Sigmoid colon (tissue), 6 donors: ENCODE measurements at regions not wholly inside any gene's neighbourhood (a gene's known extent, or its start where the extent isn't known, plus 50 kb on each side); places are given as distances from the start of the nearest gene placed in this dataset.

Experiments used
- DNase-seq: peaks from one replicate; pipeline ENCODE4 v3.0.0-alpha.2; 2019
- H3K27ac ChIP-seq, 4 donors: fragments of 200-600 bp; sonication (generic); one replicate each; pipeline ENCODE4 v1.5.1; 2016 to 2019; ENCODE audit warnings: mild to moderate bottlenecking in 1 of 4
- H3K27me3 ChIP-seq, 3 donors: fragments of 200-600 bp; sonication (generic); one replicate each; pipeline ENCODE4 v1.5.1; 2019; ENCODE audit warnings: mild to moderate bottlenecking in 1 of 3
- H3K36me3 ChIP-seq, 4 donors: fragments of 200-600 bp; sonication (generic); one replicate each; pipeline ENCODE4 v1.5.1; 2016 to 2019
- H3K4me1 ChIP-seq, 4 donors: fragments of 200-600 bp; sonication (generic); one replicate each; pipeline ENCODE4 v1.5.1; 2017 to 2019
- H3K4me3 ChIP-seq, 4 donors: fragments of 200-600 bp; sonication (generic); one replicate each; pipeline ENCODE4 v1.5.1; 2017 to 2019; ENCODE audit warnings: mild to moderate bottlenecking in 2 of 4, moderate library complexity in 1 of 4
- H3K9me3 ChIP-seq, 4 donors: fragments of 200-600 bp in 3 of 4; sonication (generic) in 3 of 4; one replicate each; pipeline versions ENCODE4 v1.5.1 to v1.6.1; 2013 to 2019
- CTCF ChIP-seq, 4 experiments: fragments of 450-650 bp in 3 of 4; fragments of 200-600 bp in 1 of 4; IDR thresholded peaks; one replicate each; pipeline ENCODE4 v1.5.1; 2016 to 2019; ENCODE audit warnings: antibody characterized with exemption in 4 of 4, mild to moderate bottlenecking in 3 of 4, moderate library complexity in 2 of 4
- EP300 ChIP-seq, 4 donors: sonication (generic); formaldehyde crosslinking; IDR thresholded peaks; one replicate each; pipeline ENCODE4 v1.6.1; 2017; ENCODE audit warnings: antibody characterized with exemption in 4 of 4
- POLR2A ChIP-seq, 2 donors: fragments of 450-650 bp; IDR thresholded peaks; one replicate each; pipeline ENCODE4 v1.6.1; 2016; ENCODE audit warnings: antibody characterized with exemption in 2 of 2, mild to moderate bottlenecking in 2 of 2, moderate library complexity in 2 of 2
- POLR2AphosphoS5 ChIP-seq, 4 donors: sonication (generic); formaldehyde crosslinking; IDR thresholded peaks; one replicate each; pipeline ENCODE4 v1.6.1; 2017; ENCODE audit warnings: antibody characterized with exemption in 4 of 4
- WGBS, 2 donors: extraction: QIAGEN DNeasy Blood & Tissue Kit; methylation state at CpG; one replicate each; pipeline ENCODE4 v1.1.7; 2013; 5-methylcytosine and 5-hydroxymethylcytosine counted together
- intact Hi-C: fragments of 100-400 bp; cut with DNase I; formaldehyde crosslinking; loops from one replicate; pipeline ENCODE4 v1.15.1; 2023
- donor health status: healthy with polysubstance abuse.
- donor health status: healthy.

GRCh38 chr10:81213370-81213769, 661.6 kb upstream of the NRG3 start:
- H3K4me1 ChIP-seq, result no peaks in the 10 kb centered on the region
- H3K36me3 ChIP-seq, result no peaks in the 10 kb centered on the region
- intact Hi-C loops, result no loop called here
- no peaks in the 10 kb centered on the region for H3K9me3 ChIP-seq
- 5 to 51% methylated on average over 1 of the region's 1 CpG for WGBS, 2 donors
- TF ChIP-seq CTCF (IDR thresholded peaks at IDR 0.05), result no peak
- no peak for TF ChIP-seq POLR2AphosphoS5 (IDR thresholded peaks at IDR 0.05)
- TF ChIP-seq EP300 (IDR thresholded peaks at IDR 0.05), result no peak
- TF ChIP-seq POLR2A (IDR thresholded peaks at IDR 0.05), result no peak
- no peak overlapping the region for H3K4me3 ChIP-seq
- DNase-seq, result no peak
- no peaks in the 10 kb centered on the region for H3K27me3 ChIP-seq
- no peak overlapping the region for H3K27ac ChIP-seq

GRCh38 chr10:81215498-81215897, 659.5 kb upstream of the NRG3 start:
- intact Hi-C loops, result no loop called here
- no peak overlapping the region for H3K4me3 ChIP-seq
- TF ChIP-seq POLR2A (IDR thresholded peaks at IDR 0.05) (no peak), POLR2AphosphoS5 (IDR thresholded peaks at IDR 0.05) (no peak), CTCF (IDR thresholded peaks at IDR 0.05) (no peak), EP300 (IDR thresholded peaks at IDR 0.05) (no peak)
- no peak for DNase-seq
- no peaks in the 10 kb centered on the region for H3K36me3 ChIP-seq
- H3K27ac ChIP-seq, result no peak overlapping the region
- no peaks in the 10 kb centered on the region for H3K9me3 ChIP-seq
- H3K27me3 ChIP-seq, result no peaks in the 10 kb centered on the region
- WGBS, 2 donors, result 73 to 80% methylated on average over 3 of the region's 3 CpGs
- no peaks in the 10 kb centered on the region for H3K4me1 ChIP-seq

- DNase-seq, result no peak
- no peak for TF ChIP-seq POLR2AphosphoS5 (IDR thresholded peaks at IDR 0.05)
- no peak for TF ChIP-seq POLR2A (IDR thresholded peaks at IDR 0.05)
- no peak for TF ChIP-seq CTCF (IDR thresholded peaks at IDR 0.05)
- no peak for TF ChIP-seq EP300 (IDR thresholded peaks at IDR 0.05)
- Histone ChIP-seq H3K4me3 (no peak overlapping the region), H3K27me3 (no peaks in the 10 kb centered on the region), H3K4me1 (no peaks in the 10 kb centered on the region), H3K27ac (no peak overlapping the region), H3K9me3 (no peaks in the 10 kb centered on the region), H3K36me3 (no peaks in the 10 kb centered on the region)
- 81 to 82% methylated on average over 5 of the region's 5 CpGs for WGBS, 2 donors
- intact Hi-C loops, result no loop called here
Measured at GRCh38 chr10:81216949-81217348, 658.0 kb upstream of the NRG3 start.

GRCh38 chr10:81218307-81218706, 656.7 kb upstream of the NRG3 start:
- Histone ChIP-seq H3K27me3 (no peaks in the 10 kb centered on the region), H3K27ac (no peak overlapping the region), H3K9me3 (no peaks in the 10 kb centered on the region), H3K4me3 (no peak overlapping the region), H3K36me3 (no peaks in the 10 kb centered on the region), H3K4me1 (no peaks in the 10 kb centered on the region)
- WGBS, 2 donors, result 91 to 92% methylated on average over 4 of the region's 4 CpGs
- intact Hi-C loops, result no loop called here
- no peak for TF ChIP-seq CTCF (IDR thresholded peaks at IDR 0.05)
- TF ChIP-seq POLR2AphosphoS5 (IDR thresholded peaks at IDR 0.05), result no peak
- no peak for TF ChIP-seq POLR2A (IDR thresholded peaks at IDR 0.05)
- no peak for TF ChIP-seq EP300 (IDR thresholded peaks at IDR 0.05)
- DNase-seq, result no peak

GRCh38 chr10:81219758-81220157, 655.2 kb upstream of the NRG3 start:
- intact Hi-C loops, result no loop called here
- Histone ChIP-seq H3K4me1 (no peaks in the 10 kb centered on the region), H3K27me3 (no peaks in the 10 kb centered on the region), H3K36me3 (no peaks in the 10 kb centered on the region), H3K27ac (no peak overlapping the region), H3K9me3 (no peaks in the 10 kb centered on the region), H3K4me3 (no peak overlapping the region)
- TF ChIP-seq POLR2AphosphoS5 (IDR thresholded peaks at IDR 0.05), result no peak
- TF ChIP-seq CTCF (IDR thresholded peaks at IDR 0.05), result no peak
- no peak for TF ChIP-seq EP300 (IDR thresholded peaks at IDR 0.05)
- TF ChIP-seq POLR2A (IDR thresholded peaks at IDR 0.05), result no peak
- WGBS, 2 donors, result 51 to 58% methylated on average over 1 of the region's 1 CpG
- no peak for DNase-seq
